NCI-H69 (cell line): ENCODE measurements at regions not wholly inside any gene's neighbourhood (a gene's known extent, or its start where the extent isn't known, plus 50 kb on each side); places are given as distances from the start of the nearest gene placed in this dataset.
A peak's percentile ranks its signal among the peaks of the same experiment; 100 is the strongest.
"Not testable (repeated sequence)": the region's sequence is repeated elsewhere in the genome, so short reads cannot be mapped to it uniquely, and the experiment has no call there.

Experiments used
- DNase-seq: peaks from one replicate; lab custom pipeline; 2025; lab: John Stamatoyannopoulos, UW

- no peak for DNase-seq
These were observed 121.8 kb downstream of the KCNA5 start for GRCh38 chr12:5165296-5165970.

- DNase-seq: no peak
These were observed 123.3 kb downstream of the KCNA5 start for GRCh38 chr12:5166976-5167375.

GRCh38 chr12:5168148-5168547, 124.5 kb downstream of the KCNA5 start:
- no peak for DNase-seq

GRCh38 chr12:5170844-5171243, 127.2 kb downstream of the KCNA5 start:
- no peak for DNase-seq

GRCh38 chr12:5171701-5172100, 128.0 kb downstream of the KCNA5 start:
- DNase-seq: peak; percentile 73

GRCh38 chr12:5172886-5173285, 129.2 kb downstream of the KCNA5 start:
- no peak for DNase-seq

- no peak for DNase-seq
These were observed 129.9 kb downstream of the KCNA5 start for GRCh38 chr12:5173511-5174011.

- not testable (repeated sequence) for DNase-seq
These were observed 131.7 kb downstream of the KCNA5 start for GRCh38 chr12:5175415-5175814.

- no peak for DNase-seq
These were observed 132.4 kb downstream of the KCNA5 start for GRCh38 chr12:5176036-5176435.

GRCh38 chr12:5177096-5177495, 133.4 kb downstream of the KCNA5 start:
- no peak for DNase-seq

- DNase-seq: no peak
These were observed 134.1 kb downstream of the KCNA5 start for GRCh38 chr12:5177731-5178130.

GRCh38 chr12:5178571-5178970, 134.9 kb downstream of the KCNA5 start:
- no peak for DNase-seq

GRCh38 chr12:5180496-5180895, 136.8 kb downstream of the KCNA5 start:
- DNase-seq: no peak

- DNase-seq: no peak
These were observed 140.5 kb downstream of the KCNA5 start for GRCh38 chr12:5184186-5184585.

- DNase-seq: no peak
These were observed 141.9 kb downstream of the KCNA5 start for GRCh38 chr12:5185435-5186069.

- DNase-seq: no peak
These were observed 143.0 kb downstream of the KCNA5 start for GRCh38 chr12:5186715-5187114.

GRCh38 chr12:5187136-5187535, 143.5 kb downstream of the KCNA5 start:
- peak; percentile 39 for DNase-seq

- DNase-seq: no peak
These were observed 144.8 kb downstream of the KCNA5 start for GRCh38 chr12:5188472-5188871.

GRCh38 chr12:5189173-5189572, 145.5 kb downstream of the KCNA5 start:
- no peak for DNase-seq

- DNase-seq: no peak
These were observed 148.3 kb downstream of the KCNA5 start for GRCh38 chr12:5191803-5192538.

- no peak for DNase-seq
These were observed 149.0 kb downstream of the KCNA5 start for GRCh38 chr12:5192726-5193125.

- DNase-seq: no peak
These were observed 150.6 kb downstream of the KCNA5 start for GRCh38 chr12:5194306-5194705.

- DNase-seq: no peak
These were observed 151.6 kb downstream of the KCNA5 start for GRCh38 chr12:5195244-5195643.
